Osteoblast (primary cell): ENCODE measurements at regions not wholly inside any gene's neighbourhood (a gene's known extent, or its start where the extent isn't known, plus 50 kb on each side); places are given as distances from the start of the nearest gene placed in this dataset.

Experiments used
- DNase-seq: peaks from one replicate; pipeline ENCODE4 v3.0.0; 2011; ENCODE audit warnings: low spot score, mixed read lengths; ENCODE audit not compliant: insufficient read length; ENCODE audit errors: missing footprints
- H2AFZ ChIP-seq: 2 replicates; pipeline ENCODE4 v1.6.0; 2011; ENCODE audit warnings: mild to moderate bottlenecking, low read length
- H3K27ac ChIP-seq: 2 replicates; pipeline ENCODE4 v1.5.1; 2011; ENCODE audit warnings: mild to moderate bottlenecking, low read depth, low read length, moderate library complexity
- H3K27me3 ChIP-seq: 2 replicates; pipeline ENCODE4 v1.6.0; 2012; ENCODE audit warnings: mild to moderate bottlenecking, control low read depth, inconsistent platforms, low read length, moderate library complexity; ENCODE audit not compliant: insufficient read depth
- H3K36me3 ChIP-seq: 2 replicates; pipeline ENCODE4 v1.5.1; 2011; ENCODE audit warnings: mild to moderate bottlenecking, low read length, control low read depth, moderate library complexity; ENCODE audit not compliant: insufficient read depth
- H3K4me1 ChIP-seq: 2 replicates; pipeline ENCODE4 v1.5.1; 2011; ENCODE audit warnings: mild to moderate bottlenecking, low read length, control low read depth, moderate library complexity; ENCODE audit not compliant: insufficient read depth
- H3K4me2 ChIP-seq: 2 replicates; pipeline ENCODE4 v1.6.0; 2011; ENCODE audit warnings: mild to moderate bottlenecking, low read length; ENCODE audit not compliant: insufficient read depth
- H3K4me3 ChIP-seq: fragments of 200-600 bp; sonication (generic); 3 replicates; pipeline ENCODE4 v1.5.1; 2012; ENCODE audit warnings: mild to moderate bottlenecking, low read length, inconsistent platforms; ENCODE audit not compliant: insufficient read depth
- H3K79me2 ChIP-seq: 2 replicates; pipeline ENCODE4 v1.6.0; 2012; ENCODE audit warnings: mild to moderate bottlenecking, low read length, control low read depth, inconsistent platforms; ENCODE audit not compliant: insufficient read depth
- H3K9me3 ChIP-seq: 2 replicates; pipeline ENCODE4 v1.5.1; 2011; ENCODE audit warnings: low read depth, low read length, control low read depth
- H4K20me1 ChIP-seq: 2 replicates; pipeline ENCODE4 v1.6.0; 2012; ENCODE audit warnings: mild to moderate bottlenecking, low read length, control low read depth; ENCODE audit not compliant: insufficient read depth
- TF ChIP-seq, protein P1 (sequence below): IDR thresholded peaks from 2 replicates; pipeline ENCODE4 v1.5.1; 2011; ENCODE audit warnings: mild to moderate bottlenecking, low read depth, low read length, moderate library complexity; ENCODE audit errors: extremely low read depth

DNA sequence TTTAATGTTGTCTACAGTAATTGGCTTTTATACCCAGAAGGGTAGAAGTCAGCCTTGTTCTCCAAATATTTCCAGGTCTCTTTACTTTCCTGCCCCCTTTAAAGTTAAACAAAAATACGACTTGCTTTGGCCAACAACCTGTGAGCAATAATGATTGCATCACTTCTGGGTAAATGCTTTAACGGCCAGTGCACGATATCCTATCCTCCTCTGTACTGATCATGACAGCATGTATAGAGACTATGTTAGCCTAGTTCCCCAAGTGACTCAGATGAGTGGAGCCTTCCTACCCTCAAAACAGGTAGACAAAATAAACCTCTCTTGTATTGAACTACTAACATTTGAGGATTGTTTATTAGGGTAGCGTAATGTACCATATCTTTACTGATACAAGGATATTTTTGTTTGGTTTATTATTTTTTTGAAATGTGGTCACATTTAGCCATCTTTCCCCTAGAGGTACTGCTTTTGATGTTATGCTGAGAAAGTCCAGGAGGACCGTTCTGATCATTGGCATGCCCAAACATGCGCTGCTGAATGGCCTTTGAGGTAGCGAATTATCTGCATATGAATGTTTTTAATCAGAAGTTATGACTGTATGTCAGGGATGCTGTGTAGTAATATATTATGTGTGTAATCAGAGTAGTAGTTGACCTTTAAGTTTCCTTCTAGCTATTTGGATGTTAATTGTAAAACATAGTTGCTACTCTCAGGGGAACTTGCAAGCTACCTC, 262.6 kb upstream of the DCC start:
- TF ChIP-seq, protein P1, sequence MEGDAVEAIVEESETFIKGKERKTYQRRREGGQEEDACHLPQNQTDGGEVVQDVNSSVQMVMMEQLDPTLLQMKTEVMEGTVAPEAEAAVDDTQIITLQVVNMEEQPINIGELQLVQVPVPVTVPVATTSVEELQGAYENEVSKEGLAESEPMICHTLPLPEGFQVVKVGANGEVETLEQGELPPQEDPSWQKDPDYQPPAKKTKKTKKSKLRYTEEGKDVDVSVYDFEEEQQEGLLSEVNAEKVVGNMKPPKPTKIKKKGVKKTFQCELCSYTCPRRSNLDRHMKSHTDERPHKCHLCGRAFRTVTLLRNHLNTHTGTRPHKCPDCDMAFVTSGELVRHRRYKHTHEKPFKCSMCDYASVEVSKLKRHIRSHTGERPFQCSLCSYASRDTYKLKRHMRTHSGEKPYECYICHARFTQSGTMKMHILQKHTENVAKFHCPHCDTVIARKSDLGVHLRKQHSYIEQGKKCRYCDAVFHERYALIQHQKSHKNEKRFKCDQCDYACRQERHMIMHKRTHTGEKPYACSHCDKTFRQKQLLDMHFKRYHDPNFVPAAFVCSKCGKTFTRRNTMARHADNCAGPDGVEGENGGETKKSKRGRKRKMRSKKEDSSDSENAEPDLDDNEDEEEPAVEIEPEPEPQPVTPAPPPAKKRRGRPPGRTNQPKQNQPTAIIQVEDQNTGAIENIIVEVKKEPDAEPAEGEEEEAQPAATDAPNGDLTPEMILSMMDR: no peak
- Histone ChIP-seq H3K27ac (no peak overlapping the region), H3K27me3 (no peaks in the 10 kb centered on the region), H3K4me3 (no peak overlapping the region), H2AFZ (no peak overlapping the region), H3K9me3 (peaks cover 2% of the 10 kb centered on the region), H4K20me1 (no peaks in the 10 kb centered on the region), H3K79me2 (no peaks in the 10 kb centered on the region), H3K36me3 (no peaks in the 10 kb centered on the region), H3K4me1 (no peaks in the 10 kb centered on the region), H3K4me2 (no peak overlapping the region)
- no peak for DNase-seq

DNA sequence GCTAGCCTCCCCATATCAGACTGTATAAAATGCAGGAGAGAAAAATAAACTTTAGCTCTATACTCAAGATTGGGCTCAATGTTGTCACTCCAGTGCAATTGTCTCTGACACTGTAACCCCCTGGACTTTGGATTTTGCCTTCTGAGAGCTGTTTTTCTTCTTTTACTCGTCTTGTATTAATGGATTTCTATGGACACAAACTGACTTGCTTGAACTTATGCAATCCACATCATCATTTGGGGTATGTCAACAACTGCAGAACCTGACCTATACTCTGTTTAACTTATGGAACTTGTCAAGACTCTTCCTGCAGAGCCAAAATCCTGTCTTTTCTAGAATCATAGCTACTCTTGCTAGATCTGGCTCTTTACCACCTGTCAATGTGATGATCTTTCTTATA, 257.8 kb upstream of the DCC start:
- peaks cover 1% of the 10 kb centered on the region for H3K9me3 ChIP-seq
- H3K4me2 ChIP-seq: no peak overlapping the region
- H3K79me2 ChIP-seq: no peaks in the 10 kb centered on the region
- no peaks in the 10 kb centered on the region for H3K4me1 ChIP-seq
- H3K4me3 ChIP-seq: no peak overlapping the region
- H4K20me1 ChIP-seq: no peaks in the 10 kb centered on the region
- H3K27ac ChIP-seq: no peak overlapping the region
- no peaks in the 10 kb centered on the region for H3K27me3 ChIP-seq
- no peak overlapping the region for H2AFZ ChIP-seq
- peak; percentile 43 for DNase-seq
- TF ChIP-seq, protein P1: no peak
- no peaks in the 10 kb centered on the region for H3K36me3 ChIP-seq

DNA sequence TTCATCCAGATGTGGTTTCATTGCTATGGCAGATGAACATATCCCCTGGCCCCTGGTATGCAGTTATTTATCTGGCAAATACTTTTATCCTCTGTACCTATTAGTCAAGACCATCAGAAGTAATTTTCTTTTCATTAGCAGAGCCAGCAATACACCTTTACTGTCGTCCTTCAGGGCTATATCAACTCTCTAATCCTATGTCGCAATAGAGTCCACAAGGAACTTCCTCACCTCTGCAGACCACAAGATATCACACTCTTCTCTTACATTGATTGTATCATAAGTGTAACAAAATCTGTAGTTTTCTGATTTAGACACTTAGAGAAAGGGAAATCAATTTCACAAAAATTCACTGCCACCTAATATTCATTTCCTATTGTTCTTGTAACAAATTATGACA, 252.9 kb upstream of the DCC start:
- Histone ChIP-seq H3K27me3 (no peaks in the 10 kb centered on the region), H2AFZ (no peak overlapping the region), H3K4me2 (no peak overlapping the region), H3K79me2 (no peaks in the 10 kb centered on the region), H3K4me3 (no peak overlapping the region), H3K36me3 (no peaks in the 10 kb centered on the region), H4K20me1 (no peaks in the 10 kb centered on the region), H3K4me1 (no peaks in the 10 kb centered on the region), H3K27ac (no peak overlapping the region), H3K9me3 (no peaks in the 10 kb centered on the region)
- DNase-seq: no peak
- TF ChIP-seq, protein P1: no peak

DNA sequence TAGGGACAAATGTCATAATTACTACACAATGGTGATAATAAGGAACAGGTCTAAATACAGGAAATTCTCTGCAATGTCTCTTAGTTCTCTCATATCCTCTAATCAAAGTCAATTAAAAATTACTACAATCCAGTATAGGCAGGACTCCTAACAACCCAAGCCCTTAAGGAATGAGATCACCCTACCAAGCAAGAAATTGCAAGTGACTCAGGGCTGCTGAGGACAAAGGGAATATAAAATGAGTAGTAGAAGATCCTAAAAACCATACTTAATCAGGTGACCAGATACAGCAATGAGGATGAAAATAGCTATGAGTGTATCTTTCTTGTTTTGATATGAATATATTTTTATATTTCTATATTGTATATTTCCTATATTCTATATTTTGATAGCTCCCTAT, 250.0 kb upstream of the DCC start:
- no peaks in the 10 kb centered on the region for H3K9me3 ChIP-seq
- DNase-seq: no peak
- no peak overlapping the region for H2AFZ ChIP-seq
- H3K27me3 ChIP-seq: no peaks in the 10 kb centered on the region
- H3K4me2 ChIP-seq: no peak overlapping the region
- no peaks in the 10 kb centered on the region for H4K20me1 ChIP-seq
- H3K4me3 ChIP-seq: no peak overlapping the region
- TF ChIP-seq, protein P1: no peak
- H3K4me1 ChIP-seq: no peaks in the 10 kb centered on the region
- H3K79me2 ChIP-seq: no peaks in the 10 kb centered on the region
- H3K27ac ChIP-seq: no peak overlapping the region
- no peaks in the 10 kb centered on the region for H3K36me3 ChIP-seq
